ENCODE measurements at regions not wholly inside any gene's neighbourhood (a gene's known extent, or its start where the extent isn't known, plus 50 kb on each side); places are given as distances from the start of the nearest gene placed in this dataset.

- TF ChIP-seq POLR2A (IDR thresholded peaks at IDR 0.05) (no peak), CTCF (IDR thresholded peaks at IDR 0.05) (no peak), POLR2AphosphoS5 (IDR thresholded peaks at IDR 0.05) (no peak)
Measured at GRCh38 chr2:195238379-195238778, 418.6 kb upstream of the SLC39A10 start.

Data from stomach (tissue), 4 donors.